Lung (tissue), 11 donors: ENCODE measurements at regions not wholly inside any gene's neighbourhood (a gene's known extent, or its start where the extent isn't known, plus 50 kb on each side); places are given as distances from the start of the nearest gene placed in this dataset.

Source experiments
- ATAC-seq: fragments of 200-7000 bp; cut with Tn5 transposase; one replicate; pipeline ENCODE4 v1.9.1; 2020; ENCODE audit warnings: moderate number of reproducible peaks; ENCODE audit not compliant: insufficient read depth, low FRiP score
- DNase-seq, 3 donors: peaks; one replicate each; pipeline ENCODE4 v3.0.0-alpha.2; 2013 to 2017
- H3K27ac ChIP-seq, 2 donors: one replicate each; pipeline ENCODE4 v1.5.1; 2013; ENCODE audit warnings: mild to moderate bottlenecking in 2 of 2, moderate library complexity in 2 of 2, control low read depth in 1 of 2, inconsistent platforms in 1 of 2, low read depth in 1 of 2, low read length in 1 of 2
- H3K27me3 ChIP-seq, 3 donors: one replicate each; pipeline ENCODE4 v1.5.1; 2013; ENCODE audit warnings: low read length in 2 of 3; ENCODE audit not compliant: control insufficient read depth in 3 of 3, insufficient read depth in 3 of 3
- H3K36me3 ChIP-seq, 4 donors: one replicate each; pipeline ENCODE4 v1.5.1; 2013; ENCODE audit warnings: low read length in 4 of 4, mild to moderate bottlenecking in 1 of 4, moderate library complexity in 1 of 4; ENCODE audit not compliant: control insufficient read depth in 4 of 4, insufficient read depth in 4 of 4
- H3K4me1 ChIP-seq, 5 donors: one replicate each; pipeline ENCODE4 v1.5.1; 2013; ENCODE audit warnings: low read length in 5 of 5, mild to moderate bottlenecking in 2 of 5, moderate library complexity in 1 of 5; ENCODE audit not compliant: control insufficient read depth in 5 of 5, insufficient read depth in 5 of 5
- H3K4me3 ChIP-seq: one replicate; pipeline ENCODE4 v1.5.1; 2013; ENCODE audit warnings: mild to moderate bottlenecking, control low read depth, moderate library complexity
- H3K9ac ChIP-seq, 2 donors: one replicate each; pipeline ENCODE4 v1.5.1; 2013; ENCODE audit warnings: low read length in 2 of 2, control low read depth in 1 of 2; ENCODE audit not compliant: insufficient read depth in 1 of 2
- H3K9me3 ChIP-seq, 4 donors: one replicate each; pipeline ENCODE4 v1.5.1; 2013; ENCODE audit warnings: low read length in 3 of 4, mild to moderate bottlenecking in 1 of 4, moderate library complexity in 1 of 4; ENCODE audit not compliant: control insufficient read depth in 4 of 4, insufficient read depth in 3 of 4
- WGBS, 2 donors: extraction: QIAGEN DNeasy Blood & Tissue Kit; methylation state at CpG; one replicate each; pipeline ENCODE4 v1.1.7; 2013; 5-methylcytosine and 5-hydroxymethylcytosine counted together
- TF ChIP-seq, protein P1 (sequence below): IDR thresholded peaks from 2 replicates; pipeline ENCODE4 v1.5.1; 2012; ENCODE audit warnings: mild to moderate bottlenecking; ENCODE audit errors: control extremely low read depth, extremely low read depth
- donor health status: control.
- donor health status: control.
- donor health status: Bipolar disorder and iron deficiency.
- donor health status: healthy.
- donor health status: DM: yes; HTN: yes; CAD: no.

- ATAC-seq = no peak
- Histone ChIP-seq H3K27me3 (no peaks in the 10 kb centered on the region), H3K4me3 (no peak overlapping the region), H3K9me3 (no peaks in the 10 kb centered on the region), H3K4me1 (no peaks in the 10 kb centered on the region), H3K27ac (no peak overlapping the region), H3K9ac (no peak overlapping the region), H3K36me3 (no peaks in the 10 kb centered on the region)
- TF ChIP-seq, protein P1, sequence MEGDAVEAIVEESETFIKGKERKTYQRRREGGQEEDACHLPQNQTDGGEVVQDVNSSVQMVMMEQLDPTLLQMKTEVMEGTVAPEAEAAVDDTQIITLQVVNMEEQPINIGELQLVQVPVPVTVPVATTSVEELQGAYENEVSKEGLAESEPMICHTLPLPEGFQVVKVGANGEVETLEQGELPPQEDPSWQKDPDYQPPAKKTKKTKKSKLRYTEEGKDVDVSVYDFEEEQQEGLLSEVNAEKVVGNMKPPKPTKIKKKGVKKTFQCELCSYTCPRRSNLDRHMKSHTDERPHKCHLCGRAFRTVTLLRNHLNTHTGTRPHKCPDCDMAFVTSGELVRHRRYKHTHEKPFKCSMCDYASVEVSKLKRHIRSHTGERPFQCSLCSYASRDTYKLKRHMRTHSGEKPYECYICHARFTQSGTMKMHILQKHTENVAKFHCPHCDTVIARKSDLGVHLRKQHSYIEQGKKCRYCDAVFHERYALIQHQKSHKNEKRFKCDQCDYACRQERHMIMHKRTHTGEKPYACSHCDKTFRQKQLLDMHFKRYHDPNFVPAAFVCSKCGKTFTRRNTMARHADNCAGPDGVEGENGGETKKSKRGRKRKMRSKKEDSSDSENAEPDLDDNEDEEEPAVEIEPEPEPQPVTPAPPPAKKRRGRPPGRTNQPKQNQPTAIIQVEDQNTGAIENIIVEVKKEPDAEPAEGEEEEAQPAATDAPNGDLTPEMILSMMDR = no peak
- no peak for DNase-seq
- 93 to 96% methylated on average over 9 of the region's 9 CpGs for WGBS, 2 donors
Measured at GRCh38 chr2:230593765-230594164, 118.9 kb upstream of the CAB39 start.

GRCh38 chr2:230594286-230594840 lies 118.3 kb upstream of the CAB39 start:
- Histone ChIP-seq H3K9me3 (no peaks in the 10 kb centered on the region), H3K4me3 (no peak overlapping the region), H3K9ac (no peak overlapping the region), H3K36me3 (no peaks in the 10 kb centered on the region), H3K4me1 (no peaks in the 10 kb centered on the region), H3K27me3 (no peaks in the 10 kb centered on the region), H3K27ac (no peak overlapping the region)
- TF ChIP-seq, protein P1 = no peak
- ATAC-seq (no peak), DNase-seq (no peak)
- WGBS, 2 donors = 93 to 97% methylated on average over 3 of the region's 3 CpGs

DNA sequence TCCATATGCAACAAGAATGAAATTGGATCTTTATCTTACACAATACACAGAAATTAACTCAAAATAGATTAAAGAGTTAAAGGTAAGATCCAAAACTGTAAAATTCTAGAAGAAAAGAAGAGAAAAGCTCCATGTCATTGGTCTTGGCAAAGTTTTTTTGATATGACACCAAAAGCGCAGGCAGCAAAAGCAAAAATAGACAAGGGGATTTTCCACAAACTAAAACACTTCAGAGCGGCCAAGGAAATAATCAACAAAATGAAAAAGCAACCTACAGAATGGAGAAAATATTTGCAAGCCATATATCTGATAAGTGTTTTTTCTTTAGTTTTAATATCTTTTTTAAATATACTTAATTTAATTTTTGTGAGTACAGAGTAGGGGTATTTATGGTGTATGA lies 112.8 kb upstream of the CAB39 start:
- no peaks in the 10 kb centered on the region for H3K9me3 ChIP-seq
- DNase-seq (no peak), ATAC-seq (no peak)
- 91 to 92% methylated on average over 2 of the region's 2 CpGs for WGBS, 2 donors
- H3K9ac ChIP-seq = no peak overlapping the region
- H3K36me3 ChIP-seq = no peaks in the 10 kb centered on the region
- no peak overlapping the region for H3K4me3 ChIP-seq
- peaks cover 0 to 3% (median 0%) of the 10 kb centered on the region in 5 donors for H3K4me1 ChIP-seq
- TF ChIP-seq, protein P1 = no peak
- no peaks in the 10 kb centered on the region for H3K27me3 ChIP-seq
- no peak overlapping the region for H3K27ac ChIP-seq

DNA sequence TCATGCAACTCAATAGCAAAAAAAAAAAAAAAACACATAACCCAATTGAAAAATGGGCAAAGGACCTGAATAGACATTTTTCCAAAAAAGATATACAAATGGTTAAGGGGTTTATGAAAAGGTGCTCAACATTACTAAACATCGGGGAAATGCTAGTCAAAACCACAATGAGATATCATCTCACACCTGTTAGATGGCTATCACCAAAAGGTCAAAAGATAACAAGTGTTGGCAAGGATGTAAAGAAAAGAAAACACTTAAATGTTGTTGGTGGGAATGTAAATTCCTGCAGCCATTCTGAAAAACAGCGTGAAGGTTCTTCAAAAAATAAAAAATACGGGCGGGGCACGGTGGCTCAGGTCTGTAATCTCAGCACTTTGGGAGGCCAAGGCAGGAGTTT lies 112.4 kb upstream of the CAB39 start:
- Histone ChIP-seq H3K36me3 (no peaks in the 10 kb centered on the region), H3K27me3 (no peaks in the 10 kb centered on the region), H3K4me3 (no peak overlapping the region), H3K9me3 (no peaks in the 10 kb centered on the region), H3K27ac (no peak overlapping the region), H3K4me1 (peaks cover 0 to 3% (median 0%) of the 10 kb centered on the region in 5 donors), H3K9ac (no peak overlapping the region)
- TF ChIP-seq, protein P1 = no peak
- 50 to 55% methylated on average over 5 of the region's 5 CpGs for WGBS, 2 donors
- ATAC-seq (no peak), DNase-seq (no peak)
